Common myeloid progenitor, CD34-positive (primary cell): ENCODE measurements at regions not wholly inside any gene's neighbourhood (a gene's known extent, or its start where the extent isn't known, plus 50 kb on each side); places are given as distances from the start of the nearest gene placed in this dataset.

Experiments used
- CTCF ChIA-PET: fragments of 350-600 bp; sonication (Branson Sonifier 250); formaldehyde crosslinking; loops from one replicate; lab custom pipeline; 2021; ENCODE audit warnings: antibody characterized with exemption; lab: Charles Lee
- POLR2A ChIA-PET: fragments of 350-600 bp; sonication (Branson Sonifier 250); formaldehyde crosslinking; loops from one replicate; lab custom pipeline; 2021; ENCODE audit warnings: antibody characterized with exemption; lab: Charles Lee
- DNase-seq, 3 donors: peaks; one replicate each; pipeline versions ENCODE4 v3.0.0 to v3.0.0-alpha.2; 2013
- H3K27ac ChIP-seq, 2 experiments: 1 replicate in 1 of 2; 2 replicates in 1 of 2; pipeline ENCODE4 v1.7.0; 2013; ENCODE audit warnings: inconsistent platforms in 2 of 2, low read length in 2 of 2, mild to moderate bottlenecking in 2 of 2, low read depth in 1 of 2, moderate library complexity in 1 of 2; ENCODE audit not compliant: severe bottlenecking in 2 of 2, insufficient read depth in 1 of 2, poor library complexity in 1 of 2
- H3K27me3 ChIP-seq, 5 experiments: replicated peaks in 2 of 5; 1 replicate in 3 of 5; 2 replicates in 2 of 5; pipeline versions ENCODE4 v1.6.1 to v1.7.0; 2013; ENCODE audit warnings: low read length in 4 of 5, mild to moderate bottlenecking in 2 of 5, moderate library complexity in 2 of 5, inconsistent platforms in 1 of 5; ENCODE audit not compliant: insufficient read depth in 5 of 5, control insufficient read depth in 4 of 5
- H3K36me3 ChIP-seq, 4 experiments: 1 replicate in 2 of 4; 2 replicates in 2 of 4; pipeline versions ENCODE4 v1.6.1 to v1.7.0; 2013; ENCODE audit warnings: low read length in 3 of 4, control low read depth in 1 of 4, mild to moderate bottlenecking in 1 of 4; ENCODE audit not compliant: control insufficient read depth in 4 of 4, insufficient read depth in 4 of 4
- H3K4me1 ChIP-seq, 4 experiments: 1 replicate in 3 of 4; 2 replicates in 1 of 4; pipeline versions ENCODE4 v1.6.1 to v1.7.1; 2013; ENCODE audit warnings: low read length in 3 of 4, mild to moderate bottlenecking in 3 of 4, control low read depth in 1 of 4, inconsistent platforms in 1 of 4, moderate library complexity in 1 of 4; ENCODE audit not compliant: control insufficient read depth in 4 of 4, insufficient read depth in 4 of 4; ENCODE audit errors: control extremely low read depth in 1 of 4
- H3K4me3 ChIP-seq, 7 experiments: 1 replicate in 4 of 7; 2 replicates in 3 of 7; pipeline versions ENCODE4 v1.5.1 to v1.7.0; 2013; ENCODE audit warnings: mild to moderate bottlenecking in 7 of 7, low read length in 6 of 7, moderate library complexity in 6 of 7, inconsistent platforms in 2 of 7, low read depth in 2 of 7, control low read depth in 1 of 7; ENCODE audit not compliant: insufficient read depth in 4 of 7, control insufficient read depth in 1 of 7; ENCODE audit errors: extremely low read depth in 1 of 7
- H3K9me3 ChIP-seq, 5 experiments: 1 replicate in 4 of 5; 2 replicates in 1 of 5; pipeline versions ENCODE4 v1.6.1 to v1.7.1; 2013; ENCODE audit warnings: low read length in 4 of 5, mild to moderate bottlenecking in 2 of 5, inconsistent platforms in 1 of 5, low read depth in 1 of 5, moderate library complexity in 1 of 5; ENCODE audit not compliant: control insufficient read depth in 4 of 5, insufficient read depth in 2 of 5; ENCODE audit errors: control extremely low read depth in 1 of 5
- WGBS: methylation state at CpG from one replicate; pipeline ENCODE4 v1.1.5; 2013; ENCODE audit not compliant: insufficient coverage; 5-methylcytosine and 5-hydroxymethylcytosine counted together

DNA sequence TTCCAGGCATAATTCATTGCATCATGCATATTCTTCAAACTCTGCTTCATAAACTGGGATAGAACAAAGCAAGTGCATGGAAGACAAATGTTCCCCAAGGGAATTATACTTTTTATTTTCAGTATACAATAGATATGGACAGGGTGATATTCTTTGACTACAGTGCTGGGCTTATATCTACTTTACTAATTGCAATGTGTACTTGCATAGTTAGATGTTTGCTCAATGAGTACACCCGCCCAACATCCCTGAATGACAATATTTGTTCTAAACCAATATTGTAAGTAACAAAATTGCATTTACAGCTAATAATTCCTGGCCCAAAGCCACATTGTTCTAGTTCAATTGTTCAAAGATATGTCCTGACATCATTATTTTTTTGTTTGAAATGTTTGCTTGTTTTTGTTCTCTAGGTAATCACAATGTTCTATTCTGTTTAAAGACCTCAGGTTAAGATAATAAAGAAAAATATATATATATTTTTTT lies 171.4 kb downstream of the PTN start:
- DNase-seq: no peak
- Histone ChIP-seq H3K4me1 (no peaks in the 10 kb centered on the region), H3K4me3 (no peak overlapping the region), H3K27me3 (no peaks in the 10 kb centered on the region), H3K9me3 (no peaks in the 10 kb centered on the region), H3K27ac (no peak overlapping the region), H3K36me3 (no peaks in the 10 kb centered on the region)
- CTCF ChIA-PET: no interaction called here
- WGBS: no CpG with 5 or more reads among the region's 1 CpG
- POLR2A ChIA-PET: no interaction called here

GRCh38 chr7:137169282-137169698 lies 174.2 kb downstream of the PTN start:
- H3K4me1 ChIP-seq: peaks cover 0 to 7% (median 0%) of the 10 kb centered on the region in 4 experiments
- ChIA-PET CTCF (no interaction called here), POLR2A (no interaction called here)
- H3K27me3 ChIP-seq: no peaks in the 10 kb centered on the region
- no peaks in the 10 kb centered on the region for H3K36me3 ChIP-seq
- peak; percentile 6 to 18 (median 13) for DNase-seq
- no peak overlapping the region for H3K27ac ChIP-seq
- no peaks in the 10 kb centered on the region for H3K9me3 ChIP-seq
- no peak overlapping the region for H3K4me3 ChIP-seq
- 74% methylated on average over 6 of the region's 8 CpGs for WGBS

DNA sequence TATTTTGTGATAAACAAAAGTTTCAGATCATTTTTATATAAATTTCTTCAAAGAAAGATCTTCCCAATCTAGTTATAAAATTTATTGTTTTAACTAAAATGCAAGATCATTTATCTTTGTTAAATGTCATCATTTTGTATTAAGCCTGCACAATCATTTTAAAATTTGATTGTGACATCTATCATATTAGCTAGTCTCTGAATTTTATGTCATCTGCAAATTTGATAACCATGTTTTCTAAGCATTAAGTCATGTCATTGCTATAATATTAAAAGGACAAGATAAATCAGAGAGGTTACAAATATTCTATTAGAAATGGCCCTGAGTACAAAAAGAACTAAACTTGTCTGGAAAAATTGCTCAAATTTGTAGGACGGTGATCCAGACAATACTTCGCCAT lies 175.9 kb downstream of the PTN start:
- Histone ChIP-seq H3K4me1 (peaks cover 0 to 7% (median 0%) of the 10 kb centered on the region in 4 experiments), H3K27ac (no peak overlapping the region), H3K4me3 (no peak overlapping the region), H3K9me3 (no peaks in the 10 kb centered on the region), H3K27me3 (no peaks in the 10 kb centered on the region), H3K36me3 (no peaks in the 10 kb centered on the region)
- DNase-seq: no peak
- POLR2A ChIA-PET: no interaction called here
- WGBS: no CpG with 5 or more reads among the region's 2 CpGs
- CTCF ChIA-PET: no interaction called here

DNA sequence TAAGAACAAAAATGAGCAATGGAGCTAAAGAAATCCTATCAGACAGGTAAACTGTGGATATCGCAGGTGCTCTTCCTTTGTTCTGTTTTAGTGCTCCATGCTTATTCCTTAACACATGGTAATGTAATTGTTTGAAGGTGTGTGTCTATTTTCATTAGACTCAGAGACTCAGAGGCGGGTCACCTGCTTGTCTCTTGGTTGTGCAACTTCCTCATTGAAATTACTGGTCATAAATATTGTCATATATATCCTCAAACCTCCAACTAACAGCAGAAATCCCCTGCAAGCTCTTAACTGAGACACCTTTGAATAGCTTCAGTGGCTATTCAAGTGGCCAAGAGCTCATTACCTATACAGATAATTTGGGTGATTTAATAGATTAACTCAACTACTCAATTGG lies 177.2 kb downstream of the PTN start:
- no peak overlapping the region for H3K4me3 ChIP-seq
- peak in 2 of 3 donors; percentile 27 to 64 for DNase-seq
- ChIA-PET POLR2A (no interaction called here), CTCF (no interaction called here)
- H3K4me1 ChIP-seq: peaks cover 0 to 7% (median 0%) of the 10 kb centered on the region in 4 experiments
- H3K27me3 ChIP-seq: no peaks in the 10 kb centered on the region
- no peaks in the 10 kb centered on the region for H3K36me3 ChIP-seq
- no peaks in the 10 kb centered on the region for H3K9me3 ChIP-seq
- H3K27ac ChIP-seq: no peak overlapping the region
- WGBS: no CpG with 5 or more reads among the region's 2 CpGs

- Histone ChIP-seq H3K9me3 (no peaks in the 10 kb centered on the region), H3K27ac (no peak overlapping the region), H3K36me3 (no peaks in the 10 kb centered on the region), H3K4me3 (no peak overlapping the region), H3K4me1 (peaks cover 0 to 7% (median 0%) of the 10 kb centered on the region in 4 experiments), H3K27me3 (no peaks in the 10 kb centered on the region)
- CTCF ChIA-PET: no interaction called here
- peak in 1 of 3 donors; percentile 7 for DNase-seq
- POLR2A ChIA-PET: no interaction called here
- WGBS: 100% methylated on average over 3 of the region's 3 CpGs
Observed at GRCh38 chr7:137165786-137166185, 177.7 kb downstream of the PTN start.

DNA sequence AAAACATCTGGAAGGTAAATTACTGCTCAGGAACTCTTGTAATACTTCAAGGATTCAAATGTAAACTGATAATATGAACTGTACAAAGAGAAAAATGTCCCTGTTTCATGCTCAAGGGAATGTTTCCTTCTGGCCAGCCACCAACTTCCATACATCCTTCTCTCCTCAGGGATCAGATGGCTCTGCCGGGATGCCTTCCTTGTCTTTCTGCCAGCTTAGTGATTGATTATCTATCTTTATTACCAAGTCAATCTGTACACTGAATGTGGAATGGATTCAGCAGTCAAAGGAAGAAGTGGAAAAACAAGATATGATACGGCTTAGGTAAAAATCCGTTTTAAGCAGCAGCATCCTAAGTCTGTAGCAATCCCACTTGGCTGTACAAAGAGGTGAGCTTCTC lies 178.3 kb downstream of the PTN start:
- WGBS: 95% methylated on average over 2 of the region's 3 CpGs
- CTCF ChIA-PET: no interaction called here
- POLR2A ChIA-PET: interaction anchor here (0.6 kb wide), 1 partner anchor 432 kb away, joined by 3 read pairs; no protein-coding TSS in a partner anchor

GRCh38 chr7:137164251-137164650 lies 179.3 kb downstream of the PTN start:
- H3K4me3 ChIP-seq: no peak overlapping the region
- H3K36me3 ChIP-seq: no peaks in the 10 kb centered on the region
- no peak for DNase-seq
- H3K9me3 ChIP-seq: no peaks in the 10 kb centered on the region
- 92% methylated on average over 15 of the region's 21 CpGs for WGBS
- ChIA-PET CTCF (no interaction called here), POLR2A (no interaction called here)
- no peaks in the 10 kb centered on the region for H3K27me3 ChIP-seq
- H3K27ac ChIP-seq: no peak overlapping the region
- peaks cover 0 to 7% (median 0%) of the 10 kb centered on the region in 4 experiments for H3K4me1 ChIP-seq

More for the DNA sequence above, 178.3 kb downstream of the PTN start:
- no peak overlapping the region for H3K4me3 ChIP-seq
- H3K36me3 ChIP-seq: no peaks in the 10 kb centered on the region
- no peaks in the 10 kb centered on the region for H3K27me3 ChIP-seq
- no peaks in the 10 kb centered on the region for H3K9me3 ChIP-seq
- H3K27ac ChIP-seq: no peak overlapping the region
- DNase-seq: no peak
- H3K4me1 ChIP-seq: peaks cover 0 to 7% (median 0%) of the 10 kb centered on the region in 4 experiments
